SK-MEL-5 (cell line): ENCODE measurements at regions not wholly inside any gene's neighbourhood (a gene's known extent, or its start where the extent isn't known, plus 50 kb on each side); places are given as distances from the start of the nearest gene placed in this dataset.
"Not testable (repeated sequence)": the region's sequence is repeated elsewhere in the genome, so short reads cannot be mapped to it uniquely, and the experiment has no call there.

Experiments used
- DNase-seq: peaks from one replicate; pipeline ENCODE4 v3.0.0-alpha.2; 2016; ENCODE audit warnings: low read depth, low spot score
- in situ Hi-C: cut with HindIII; loops from 2 replicates; pipeline ENCODE4 v1.10.0; 2016; ENCODE audit warnings: low sequenced_read_pairs, high pct_unique_total_duplicates, low pct_unique_long_range_greater_than_20kb

DNA sequence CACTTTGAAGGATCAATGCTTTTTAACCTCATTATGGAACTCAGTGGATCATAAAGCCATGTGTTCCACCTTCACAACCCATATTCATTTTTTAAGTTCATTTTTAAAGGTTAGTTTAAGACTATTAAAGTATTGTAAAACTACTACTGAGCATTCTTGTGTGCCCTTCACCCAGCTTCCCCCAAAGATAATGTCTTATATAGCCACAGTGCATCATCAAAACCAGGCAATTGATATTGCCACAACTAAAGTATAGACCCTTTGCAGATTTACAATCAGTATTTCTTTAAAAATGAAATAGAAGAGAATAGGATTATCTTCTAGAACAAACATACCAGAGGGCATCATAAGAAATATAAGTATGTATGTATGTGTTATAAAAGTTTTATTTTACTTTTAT is 597.1 kb downstream of the CCSER2 start:
- no peak for DNase-seq
- in situ Hi-C loops, result no loop called here

GRCh38 chr10:84933402-84933801 is 605.0 kb downstream of the CCSER2 start:
- in situ Hi-C loops, result no loop called here
- no peak for DNase-seq

- in situ Hi-C loops, result no loop called here
These were observed 607.4 kb downstream of the CCSER2 start for GRCh38 chr10:84935772-84936171.

DNA sequence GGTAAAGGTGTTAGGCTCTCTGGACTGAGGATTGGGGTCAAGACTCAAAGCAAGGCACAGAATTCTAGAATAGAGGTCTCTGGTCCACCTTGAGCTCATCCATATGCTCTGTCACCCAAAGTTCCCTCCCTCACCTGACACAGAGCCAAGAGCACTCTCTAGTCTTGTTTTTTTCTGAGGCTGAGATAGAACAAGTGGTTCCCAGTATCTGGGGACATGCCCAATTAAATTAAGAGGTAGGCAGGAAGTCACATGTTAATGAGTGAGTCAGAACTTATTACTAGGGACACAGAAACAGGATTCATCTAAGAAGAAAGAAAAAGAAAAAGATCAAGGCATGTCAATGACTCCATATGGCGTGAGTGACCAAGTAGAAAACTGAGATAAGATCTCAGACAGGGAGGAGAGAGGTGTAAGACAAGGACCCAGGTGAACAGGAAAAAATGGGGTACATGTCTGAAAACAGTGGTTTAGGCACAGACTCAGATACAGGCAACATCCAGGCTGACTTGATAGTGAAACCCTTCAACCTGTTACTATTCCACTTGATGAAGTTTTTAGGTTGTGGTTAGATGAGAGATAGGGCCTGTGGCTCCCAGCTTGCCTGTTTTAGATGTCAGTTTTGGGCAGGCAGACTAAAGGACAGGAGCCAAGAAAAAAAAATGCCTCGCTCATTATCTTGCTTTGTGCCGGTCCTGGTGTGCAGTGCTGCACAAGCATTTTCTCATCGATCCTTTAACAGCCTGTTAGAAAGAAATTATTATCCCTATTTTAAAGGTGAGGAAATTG is 609.9 kb downstream of the CCSER2 start:
- DNase-seq, result peak; percentile 22
- in situ Hi-C loops, result no loop called here

More at GRCh38 chr10:84935772-84936171, 607.4 kb downstream of the CCSER2 start:
- no peak for DNase-seq

GRCh38 chr10:84943541-84943940 is 615.2 kb downstream of the CCSER2 start:
- in situ Hi-C loops, result no loop called here
- DNase-seq, result no peak

DNA sequence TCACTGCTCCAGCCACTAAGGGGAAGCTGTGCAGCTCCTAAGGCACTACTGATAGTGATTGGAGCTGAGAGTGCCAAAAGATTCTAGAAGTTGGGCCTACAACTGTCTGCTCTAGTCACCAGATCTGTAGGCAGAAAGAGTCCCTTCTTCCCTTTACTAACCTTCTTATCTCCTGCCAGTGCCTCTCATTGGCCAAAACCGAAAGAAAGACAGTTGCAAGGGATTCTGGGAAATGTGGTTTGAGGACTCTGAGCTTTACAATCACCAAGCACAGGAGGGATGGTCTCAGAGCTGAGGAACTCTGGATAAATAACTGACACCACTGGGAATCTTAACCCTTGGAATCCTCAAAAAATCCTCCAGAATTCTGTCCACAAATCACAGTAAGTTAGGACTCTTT is 615.8 kb downstream of the CCSER2 start:
- in situ Hi-C loops, result no loop called here
- peak; percentile 10 for DNase-seq

GRCh38 chr10:84945791-84946190 is 617.4 kb downstream of the CCSER2 start:
- no peak for DNase-seq
- in situ Hi-C loops, result no loop called here

- no peak for DNase-seq
- in situ Hi-C loops, result no loop called here
These were observed 618.5 kb downstream of the CCSER2 start for GRCh38 chr10:84946904-84947303.

- in situ Hi-C loops, result no loop called here
- no peak for DNase-seq
These were observed 620.3 kb downstream of the CCSER2 start for GRCh38 chr10:84948644-84949043.

- DNase-seq, result no peak
- in situ Hi-C loops, result no loop called here
These were observed 623.2 kb downstream of the CCSER2 start for GRCh38 chr10:84951616-84952015.

DNA sequence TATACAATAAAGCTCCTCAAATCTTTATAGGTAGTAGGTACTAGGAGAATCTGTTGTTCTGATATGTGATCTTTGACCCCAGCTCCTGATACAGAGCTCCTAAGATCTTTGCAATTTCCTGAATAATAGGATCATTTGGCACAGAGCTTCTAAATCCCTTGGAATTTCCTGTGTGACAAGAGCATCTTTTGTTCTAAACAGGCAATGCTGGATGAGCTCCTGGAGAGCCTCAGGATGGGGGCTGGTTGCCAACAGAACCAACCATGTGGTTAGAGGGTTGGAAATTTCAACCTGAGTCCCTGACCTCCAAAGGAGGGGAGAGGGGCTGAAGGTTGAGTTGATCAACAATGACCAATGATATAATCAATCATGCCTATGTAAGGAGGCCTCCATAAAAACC is 629.0 kb downstream of the CCSER2 start:
- peak; percentile 11 for DNase-seq

GRCh38 chr10:84965468-84965867 is 637.1 kb downstream of the CCSER2 start:
- DNase-seq, result no peak
- in situ Hi-C loops, result no loop called here

More for the DNA sequence above, 629.0 kb downstream of the CCSER2 start:
- in situ Hi-C loops, result no loop called here

GRCh38 chr10:84966708-84967441 is 638.5 kb downstream of the CCSER2 start:
- DNase-seq, result peak; percentile 36
- in situ Hi-C loops, result no loop called here

DNA sequence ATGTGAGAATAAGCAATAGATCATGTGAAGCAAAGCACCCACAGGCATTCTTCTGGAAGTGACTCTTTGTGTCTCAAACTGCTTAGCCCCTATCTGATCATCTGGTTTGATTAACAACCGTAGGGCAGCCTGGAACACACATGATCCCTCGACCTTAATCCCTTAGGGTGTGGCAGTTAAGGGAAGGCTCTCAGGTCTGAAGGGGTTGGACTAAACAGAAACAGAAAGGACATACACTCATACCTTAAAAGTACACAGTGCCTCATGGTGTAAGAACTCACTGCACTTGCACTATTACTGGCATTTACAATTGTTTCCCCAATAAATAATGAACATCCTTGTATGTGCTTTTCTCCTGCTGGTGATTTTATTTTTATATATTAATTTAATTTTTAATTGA is 640.9 kb downstream of the CCSER2 start:
- DNase-seq, in situ Hi-C loops: not testable (repeated sequence)

DNA sequence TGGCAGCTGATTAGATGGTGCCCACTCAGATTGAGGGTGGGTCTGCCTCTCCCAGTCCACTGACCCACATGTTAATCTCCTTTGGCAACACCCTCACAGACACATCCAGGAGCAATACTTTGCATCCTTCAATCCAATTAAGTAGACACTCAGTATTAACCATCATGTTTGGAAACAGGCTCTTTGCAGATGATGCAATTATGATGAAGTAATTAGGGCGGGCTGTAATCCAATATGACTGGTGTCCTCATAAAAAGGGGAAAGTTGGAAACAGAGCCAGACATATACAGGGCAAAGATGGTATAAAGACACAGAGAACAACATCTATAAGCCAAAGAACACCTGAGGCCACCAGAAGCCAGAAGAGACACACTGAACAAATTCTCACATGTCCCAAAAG is 658.6 kb downstream of the CCSER2 start:
- DNase-seq, result no peak
- in situ Hi-C loops, result no loop called here

- in situ Hi-C loops, result no loop called here
- DNase-seq, result no peak
These were observed 659.6 kb downstream of the CCSER2 start for GRCh38 chr10:84988011-84988410.

- in situ Hi-C loops, result no loop called here
- DNase-seq, result no peak
These were observed 662.3 kb downstream of the CCSER2 start for GRCh38 chr10:84990713-84991112.

DNA sequence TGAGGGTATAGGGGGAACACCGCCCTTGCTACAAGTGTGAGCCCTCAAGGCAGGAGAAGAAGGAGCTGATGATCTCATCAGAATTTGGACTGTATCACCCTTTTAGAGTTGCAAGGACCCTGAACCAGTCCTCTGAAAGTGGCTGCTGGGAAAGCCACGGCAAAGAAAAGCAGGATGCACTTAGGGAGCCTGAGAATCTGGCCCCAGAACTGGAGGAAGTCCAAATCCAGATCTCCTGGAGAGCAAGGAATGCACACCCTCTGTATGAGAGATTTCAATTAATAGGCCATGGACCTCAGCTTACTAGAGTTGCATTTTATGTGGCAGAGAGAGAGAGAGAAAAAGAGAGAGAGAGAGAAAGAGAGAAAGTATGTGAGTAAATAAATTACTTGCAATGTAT is 662.9 kb downstream of the CCSER2 start:
- DNase-seq, result no peak
- in situ Hi-C loops, result no loop called here
